ENCODE measurements at regions not wholly inside any gene's neighbourhood (a gene's known extent, or its start where the extent isn't known, plus 50 kb on each side); places are given as distances from the start of the nearest gene placed in this dataset.

DNA sequence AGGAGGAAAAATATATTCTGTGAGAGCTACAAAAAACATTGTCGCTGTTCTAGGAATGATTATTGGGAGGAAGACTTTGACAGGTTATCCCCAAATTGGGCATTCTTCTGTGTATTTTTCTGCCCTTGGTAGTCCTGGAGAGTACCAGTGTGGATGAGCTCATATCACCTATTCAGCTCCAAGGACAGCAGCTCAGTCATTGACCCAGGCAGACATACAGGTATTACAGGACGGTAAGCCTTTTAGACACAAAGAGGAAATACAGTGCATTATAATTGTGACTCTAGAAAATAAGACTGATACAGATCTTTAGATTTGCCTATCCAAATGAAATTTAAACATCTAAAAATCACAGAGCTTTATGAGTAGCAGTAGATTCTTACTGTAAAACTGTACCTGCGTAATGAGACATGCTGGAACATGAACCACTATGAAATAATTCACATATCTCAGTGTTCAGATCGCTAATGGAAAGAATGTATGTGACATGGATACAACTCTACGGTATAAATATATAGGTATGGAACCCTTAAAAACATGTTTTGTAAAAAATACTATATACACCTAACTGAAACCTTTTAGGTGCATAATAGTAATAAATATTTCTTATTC, 56.0 kb downstream of the PLK2 start:
- Histone ChIP-seq H3K4me1 (ENCODE audit: control insufficient read depth, insufficient read depth, low read length) (no peaks in the 10 kb centered on the region), H3K27ac (ENCODE audit: insufficient read depth, low read depth, low read length, poor library complexity, severe bottlenecking) (no peak overlapping the region), H3K4me3 (ENCODE audit: insufficient read depth, low read depth, low read length) (no peak overlapping the region), H3K36me3 (ENCODE audit: control insufficient read depth, insufficient read depth, low read length) (no peaks in the 10 kb centered on the region), H3K9me3 (ENCODE audit: control insufficient read depth, low read length) (no peaks in the 10 kb centered on the region), H3K27me3 (ENCODE audit: control insufficient read depth, insufficient read depth, low read length, poor library complexity, severe bottlenecking) (no peaks in the 10 kb centered on the region)
- 91 to 94% methylated on average over 3 of the region's 5 CpGs for WGBS, 2 experiments

DNA sequence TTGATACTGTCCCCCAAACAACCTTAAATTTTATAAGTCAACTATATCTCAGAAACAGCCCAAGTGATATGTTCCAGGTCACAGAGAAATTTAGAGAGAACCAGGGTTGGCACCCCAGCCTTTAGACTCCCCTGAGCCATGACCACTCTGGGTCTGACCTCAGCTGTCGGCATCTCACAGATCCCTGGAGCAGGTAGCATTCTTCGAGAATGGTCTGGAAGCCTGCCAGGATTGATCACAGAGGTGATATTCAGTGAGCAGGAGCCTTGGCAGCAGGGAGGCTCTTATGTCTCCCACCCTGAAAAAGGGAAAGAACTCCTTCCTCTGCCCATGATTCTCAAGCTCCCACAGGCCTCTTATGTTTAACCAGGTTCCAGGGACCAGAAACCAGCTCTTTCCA, 58.2 kb downstream of the PLK2 start:
- Histone ChIP-seq H3K27ac (ENCODE audit: insufficient read depth, low read depth, low read length, poor library complexity, severe bottlenecking) (no peak overlapping the region), H3K4me1 (ENCODE audit: control insufficient read depth, insufficient read depth, low read length) (no peaks in the 10 kb centered on the region), H3K36me3 (ENCODE audit: control insufficient read depth, insufficient read depth, low read length) (no peaks in the 10 kb centered on the region), H3K27me3 (ENCODE audit: control insufficient read depth, insufficient read depth, low read length, poor library complexity, severe bottlenecking) (no peaks in the 10 kb centered on the region), H3K4me3 (ENCODE audit: insufficient read depth, low read depth, low read length) (no peak overlapping the region), H3K9me3 (ENCODE audit: control insufficient read depth, low read length) (no peaks in the 10 kb centered on the region)
- WGBS, 2 experiments: 92 to 100% methylated on average over 2 of the region's 2 CpGs

- no peak overlapping the region for H3K27ac ChIP-seq (ENCODE audit: insufficient read depth, low read depth, low read length, poor library complexity, severe bottlenecking)
- no peaks in the 10 kb centered on the region for H3K36me3 ChIP-seq (ENCODE audit: control insufficient read depth, insufficient read depth, low read length)
- 90 to 93% methylated on average over 2 of the region's 2 CpGs for WGBS, 2 experiments
- H3K4me3 ChIP-seq (ENCODE audit: insufficient read depth, low read depth, low read length): no peak overlapping the region
- no peaks in the 10 kb centered on the region for H3K9me3 ChIP-seq (ENCODE audit: control insufficient read depth, low read length)
- no peaks in the 10 kb centered on the region for H3K4me1 ChIP-seq (ENCODE audit: control insufficient read depth, insufficient read depth, low read length)
- no peaks in the 10 kb centered on the region for H3K27me3 ChIP-seq (ENCODE audit: control insufficient read depth, insufficient read depth, low read length, poor library complexity, severe bottlenecking)
Observed at GRCh38 chr5:58400737-58401136, 59.1 kb downstream of the PLK2 start.

GRCh38 chr5:58399951-58400350, 59.9 kb downstream of the PLK2 start:
- H3K36me3 ChIP-seq (ENCODE audit: control insufficient read depth, insufficient read depth, low read length): no peaks in the 10 kb centered on the region
- H3K4me3 ChIP-seq (ENCODE audit: insufficient read depth, low read depth, low read length): no peak overlapping the region
- H3K27ac ChIP-seq (ENCODE audit: insufficient read depth, low read depth, low read length, poor library complexity, severe bottlenecking): no peak overlapping the region
- no CpG with 5 or more reads among the region's 1 CpG for WGBS, 2 experiments
- no peaks in the 10 kb centered on the region for H3K4me1 ChIP-seq (ENCODE audit: control insufficient read depth, insufficient read depth, low read length)
- no peaks in the 10 kb centered on the region for H3K9me3 ChIP-seq (ENCODE audit: control insufficient read depth, low read length)
- no peaks in the 10 kb centered on the region for H3K27me3 ChIP-seq (ENCODE audit: control insufficient read depth, insufficient read depth, low read length, poor library complexity, severe bottlenecking)

- Histone ChIP-seq H3K27me3 (ENCODE audit: control insufficient read depth, insufficient read depth, low read length, poor library complexity, severe bottlenecking) (no peaks in the 10 kb centered on the region), H3K36me3 (ENCODE audit: control insufficient read depth, insufficient read depth, low read length) (no peaks in the 10 kb centered on the region), H3K27ac (ENCODE audit: insufficient read depth, low read depth, low read length, poor library complexity, severe bottlenecking) (no peak overlapping the region), H3K4me1 (ENCODE audit: control insufficient read depth, insufficient read depth, low read length) (peaks cover 5% of the 10 kb centered on the region), H3K4me3 (ENCODE audit: insufficient read depth, low read depth, low read length) (no peak overlapping the region), H3K9me3 (ENCODE audit: control insufficient read depth, low read length) (no peaks in the 10 kb centered on the region)
- WGBS, 2 experiments: 95 to 100% methylated on average over 1 to 2 of the region's 2 CpGs
Observed at GRCh38 chr5:58394339-58394738, 65.5 kb downstream of the PLK2 start.

GRCh38 chr5:58393716-58394115, 66.2 kb downstream of the PLK2 start:
- H3K9me3 ChIP-seq (ENCODE audit: control insufficient read depth, low read length): no peaks in the 10 kb centered on the region
- H3K4me1 ChIP-seq (ENCODE audit: control insufficient read depth, insufficient read depth, low read length): peaks cover 5% of the 10 kb centered on the region
- H3K27me3 ChIP-seq (ENCODE audit: control insufficient read depth, insufficient read depth, low read length, poor library complexity, severe bottlenecking): no peaks in the 10 kb centered on the region
- H3K27ac ChIP-seq (ENCODE audit: insufficient read depth, low read depth, low read length, poor library complexity, severe bottlenecking): no peak overlapping the region
- 82 to 95% methylated on average over 4 to 5 of the region's 5 CpGs for WGBS, 2 experiments
- H3K36me3 ChIP-seq (ENCODE audit: control insufficient read depth, insufficient read depth, low read length): no peaks in the 10 kb centered on the region
- H3K4me3 ChIP-seq (ENCODE audit: insufficient read depth, low read depth, low read length): no peak overlapping the region

DNA sequence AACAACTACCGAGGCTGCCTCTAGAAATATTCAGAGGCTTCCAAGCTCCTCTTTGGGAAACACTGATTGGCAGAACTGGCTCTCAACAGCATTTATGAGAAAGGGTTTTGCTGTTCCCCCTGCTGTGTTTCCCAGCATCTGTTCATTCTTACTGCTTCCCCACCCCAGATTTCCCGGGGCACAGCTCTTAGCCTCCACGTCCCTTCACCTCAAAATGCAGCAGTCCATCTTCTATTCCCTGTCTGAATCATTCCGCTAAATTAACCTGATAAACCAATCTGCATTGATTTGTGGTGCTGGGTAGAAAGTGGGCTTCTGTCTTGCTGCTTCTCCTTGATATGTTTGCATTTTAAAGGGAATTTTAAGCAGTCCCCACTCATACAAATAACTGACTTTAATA, 67.4 kb downstream of the PLK2 start:
- Histone ChIP-seq H3K4me1 (ENCODE audit: control insufficient read depth, insufficient read depth, low read length) (peaks cover 5% of the 10 kb centered on the region), H3K36me3 (ENCODE audit: control insufficient read depth, insufficient read depth, low read length) (no peaks in the 10 kb centered on the region), H3K9me3 (ENCODE audit: control insufficient read depth, low read length) (no peaks in the 10 kb centered on the region), H3K27ac (ENCODE audit: insufficient read depth, low read depth, low read length, poor library complexity, severe bottlenecking) (no peak overlapping the region), H3K27me3 (ENCODE audit: control insufficient read depth, insufficient read depth, low read length, poor library complexity, severe bottlenecking) (no peaks in the 10 kb centered on the region), H3K4me3 (ENCODE audit: insufficient read depth, low read depth, low read length) (no peak overlapping the region)
- WGBS, 2 experiments: 35 to 39% methylated on average over 3 of the region's 4 CpGs

- no peaks in the 10 kb centered on the region for H3K27me3 ChIP-seq (ENCODE audit: control insufficient read depth, insufficient read depth, low read length, poor library complexity, severe bottlenecking)
- H3K36me3 ChIP-seq (ENCODE audit: control insufficient read depth, insufficient read depth, low read length): no peaks in the 10 kb centered on the region
- 100% methylated on average over 2 of the region's 2 CpGs for WGBS, 2 experiments
- H3K4me3 ChIP-seq (ENCODE audit: insufficient read depth, low read depth, low read length): no peak overlapping the region
- no peak overlapping the region for H3K27ac ChIP-seq (ENCODE audit: insufficient read depth, low read depth, low read length, poor library complexity, severe bottlenecking)
- peaks cover 7% of the 10 kb centered on the region for H3K9me3 ChIP-seq (ENCODE audit: control insufficient read depth, low read length)
- no peaks in the 10 kb centered on the region for H3K4me1 ChIP-seq (ENCODE audit: control insufficient read depth, insufficient read depth, low read length)
Observed at GRCh38 chr5:58383448-58383847, 76.4 kb downstream of the PLK2 start.

DNA sequence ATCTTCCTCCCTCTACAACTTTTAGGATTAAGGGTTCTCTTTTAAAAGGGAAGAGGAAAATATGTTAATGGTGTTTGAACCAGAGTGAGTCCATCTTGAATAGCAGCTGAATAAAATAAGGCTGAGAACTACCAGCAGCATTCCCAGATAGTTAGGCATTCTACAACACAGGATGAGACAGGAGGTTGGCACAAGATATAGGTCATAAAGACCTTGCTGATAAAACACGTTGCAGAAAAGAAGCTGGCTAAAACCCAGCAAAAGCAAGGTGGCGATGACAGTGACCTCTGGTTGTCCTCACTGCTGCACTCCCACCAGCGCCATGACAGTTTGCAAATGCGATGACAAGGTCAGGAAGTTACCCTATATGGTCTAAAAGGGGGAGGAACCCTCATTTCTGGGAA, 77.8 kb downstream of the PLK2 start:
- Histone ChIP-seq H3K36me3 (ENCODE audit: control insufficient read depth, insufficient read depth, low read length) (no peaks in the 10 kb centered on the region), H3K27me3 (ENCODE audit: control insufficient read depth, insufficient read depth, low read length, poor library complexity, severe bottlenecking) (no peaks in the 10 kb centered on the region), H3K9me3 (ENCODE audit: control insufficient read depth, low read length) (peaks cover 7% of the 10 kb centered on the region), H3K4me1 (ENCODE audit: control insufficient read depth, insufficient read depth, low read length) (no peaks in the 10 kb centered on the region), H3K4me3 (ENCODE audit: insufficient read depth, low read depth, low read length) (no peak overlapping the region), H3K27ac (ENCODE audit: insufficient read depth, low read depth, low read length, poor library complexity, severe bottlenecking) (no peak overlapping the region)
- 90 to 94% methylated on average over 4 of the region's 4 CpGs for WGBS, 2 experiments

- Histone ChIP-seq H3K4me3 (ENCODE audit: insufficient read depth, low read depth, low read length) (no peak overlapping the region), H3K27ac (ENCODE audit: insufficient read depth, low read depth, low read length, poor library complexity, severe bottlenecking) (no peak overlapping the region), H3K9me3 (ENCODE audit: control insufficient read depth, low read length) (peaks cover 7% of the 10 kb centered on the region), H3K27me3 (ENCODE audit: control insufficient read depth, insufficient read depth, low read length, poor library complexity, severe bottlenecking) (no peaks in the 10 kb centered on the region), H3K4me1 (ENCODE audit: control insufficient read depth, insufficient read depth, low read length) (no peaks in the 10 kb centered on the region), H3K36me3 (ENCODE audit: control insufficient read depth, insufficient read depth, low read length) (no peaks in the 10 kb centered on the region)
Observed at GRCh38 chr5:58381566-58381965, 78.3 kb downstream of the PLK2 start.

- Histone ChIP-seq H3K4me1 (ENCODE audit: control insufficient read depth, insufficient read depth, low read length) (no peaks in the 10 kb centered on the region), H3K27ac (ENCODE audit: insufficient read depth, low read depth, low read length, poor library complexity, severe bottlenecking) (no peak overlapping the region), H3K4me3 (ENCODE audit: insufficient read depth, low read depth, low read length) (no peak overlapping the region), H3K9me3 (ENCODE audit: control insufficient read depth, low read length) (peaks cover 7% of the 10 kb centered on the region), H3K27me3 (ENCODE audit: control insufficient read depth, insufficient read depth, low read length, poor library complexity, severe bottlenecking) (no peaks in the 10 kb centered on the region), H3K36me3 (ENCODE audit: control insufficient read depth, insufficient read depth, low read length) (no peaks in the 10 kb centered on the region)
Observed at GRCh38 chr5:58380655-58381054, 79.2 kb downstream of the PLK2 start.

All from ectodermal cell (in vitro differentiated cells).